GM21786 (cell line): ENCODE measurements at regions not wholly inside any gene's neighbourhood (a gene's known extent, or its start where the extent isn't known, plus 50 kb on each side); places are given as distances from the start of the nearest gene placed in this dataset.
"Not testable (repeated sequence)": the region's sequence is repeated elsewhere in the genome, so short reads cannot be mapped to it uniquely, and the experiment has no call there.

ENCODE experiments used
- ATAC-seq: cut with Tn5 transposase; IDR thresholded peaks from one replicate; pipeline ENCODE4 v1.9.1; 2021; ENCODE audit not compliant: unreplicated experiment

DNA sequence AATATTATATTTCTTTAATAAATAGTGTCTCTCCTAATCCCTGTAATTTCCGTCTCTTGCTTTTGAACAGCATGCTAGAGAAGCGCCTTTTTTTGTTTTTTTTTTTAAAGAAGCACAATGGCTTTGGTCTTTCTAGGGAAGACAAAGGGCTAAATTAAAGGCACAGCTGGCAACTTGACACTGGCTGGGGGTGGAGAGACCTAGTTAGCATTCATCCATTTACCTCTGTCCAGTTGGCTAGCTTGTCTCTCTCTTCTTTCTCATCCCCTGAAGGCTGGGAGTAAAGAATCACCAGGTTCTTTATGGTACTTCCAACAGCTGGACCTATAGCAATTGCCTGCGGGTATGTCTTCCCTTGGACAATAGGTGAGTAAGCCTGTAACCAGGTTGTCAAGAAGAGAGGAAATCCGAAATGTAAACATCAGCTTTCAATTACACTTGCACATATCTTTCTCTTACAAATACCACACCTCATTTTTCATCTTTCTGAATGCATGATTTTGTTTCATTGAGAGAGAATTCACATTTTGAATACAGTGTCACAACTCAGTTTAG is 178.4 kb upstream of the GPR101 start:
- no peak for ATAC-seq

GRCh38 chrX:137198040-137198439 is 164.2 kb upstream of the GPR101 start:
- ATAC-seq = no peak

DNA sequence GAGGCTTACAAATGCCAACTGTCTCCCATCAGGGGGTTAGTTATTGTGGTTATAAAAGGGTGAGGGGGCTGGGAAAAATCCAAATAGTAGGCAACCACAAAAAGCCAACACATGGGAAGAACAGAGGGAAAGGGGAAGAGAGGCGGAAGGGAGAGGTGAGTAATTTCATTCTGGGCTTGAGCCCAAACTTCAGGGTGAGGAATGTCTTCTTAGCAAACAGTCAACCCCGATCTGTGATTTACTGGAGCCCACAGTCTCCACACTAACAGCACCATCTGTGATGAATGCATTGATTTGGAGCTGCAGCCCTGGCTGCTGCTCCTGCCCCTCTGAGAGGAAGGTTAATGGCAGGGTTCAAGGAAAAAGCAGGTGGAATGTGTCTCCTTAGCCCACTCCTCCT is 162.2 kb upstream of the GPR101 start:
- ATAC-seq = no peak

- no peak for ATAC-seq
Observed at GRCh38 chrX:137195296-137195695, 161.5 kb upstream of the GPR101 start.

- ATAC-seq = peak; percentile 60
Observed at GRCh38 chrX:137194164-137194563, 160.4 kb upstream of the GPR101 start.

DNA sequence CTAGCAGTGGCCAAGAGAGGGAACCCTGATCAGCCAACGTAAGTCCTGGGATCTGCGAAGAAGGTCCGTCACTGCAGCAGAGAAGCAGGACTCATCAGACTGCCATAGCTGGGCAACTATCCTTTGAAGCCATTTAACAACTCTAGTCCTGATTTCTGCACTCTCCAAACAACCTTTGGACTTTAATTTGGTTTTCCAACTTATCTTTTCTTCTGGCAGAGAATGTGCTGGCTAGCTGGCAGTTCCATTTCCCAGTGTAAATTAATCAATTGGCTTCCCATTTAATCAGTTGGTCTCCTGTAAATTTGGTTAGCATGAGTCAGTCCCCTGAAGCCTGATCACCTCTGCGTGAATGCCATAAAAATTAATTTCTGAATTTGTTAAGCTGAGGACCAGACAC is 153.7 kb upstream of the GPR101 start:
- ATAC-seq = no peak

DNA sequence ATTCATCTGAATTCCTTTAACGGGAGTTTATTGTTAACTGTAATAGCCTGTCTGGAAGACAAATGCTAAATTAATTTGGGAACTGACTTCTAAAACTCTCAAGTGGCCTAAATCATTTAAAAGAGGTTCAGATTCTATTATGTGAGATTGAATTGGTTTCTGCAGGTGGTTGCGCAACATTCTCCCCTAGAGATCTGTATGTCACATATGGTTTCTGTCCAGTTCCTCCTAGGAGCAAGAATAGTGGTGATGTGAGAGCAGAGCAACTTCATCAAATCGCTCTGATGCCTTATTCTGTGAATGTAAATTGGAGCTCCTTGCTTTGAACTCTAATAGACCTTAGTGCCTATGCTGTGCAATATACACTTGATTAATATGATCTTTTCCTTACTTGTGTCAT is 144.6 kb upstream of the GPR101 start:
- no peak for ATAC-seq

- no peak for ATAC-seq
Observed at GRCh38 chrX:137172317-137172948, 138.6 kb upstream of the GPR101 start.

DNA sequence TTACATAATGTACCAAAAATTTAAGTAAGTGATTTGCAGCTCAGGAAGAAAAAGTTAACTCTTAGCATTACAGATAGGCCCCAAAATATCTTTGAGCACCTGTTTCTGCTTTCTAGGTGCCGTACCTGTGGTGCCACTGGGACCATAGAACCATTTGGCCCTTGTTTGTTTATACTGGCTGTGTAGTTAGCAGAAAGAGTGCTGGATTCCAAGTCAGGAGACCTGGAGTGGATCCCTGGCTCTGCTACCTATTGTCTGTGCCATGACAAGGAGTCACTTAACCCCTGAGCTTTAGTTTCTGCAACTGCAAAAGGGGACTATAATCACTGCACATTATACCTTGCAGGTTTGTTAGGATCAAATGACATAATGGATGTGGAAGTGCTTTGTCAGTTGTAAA is 137.8 kb upstream of the GPR101 start:
- ATAC-seq = no peak

GRCh38 chrX:137166591-137166990 is 132.8 kb upstream of the GPR101 start:
- no peak for ATAC-seq

GRCh38 chrX:137164329-137164728 is 130.5 kb upstream of the GPR101 start:
- ATAC-seq = no peak

- ATAC-seq = no peak
Observed at GRCh38 chrX:137151403-137151802, 117.6 kb upstream of the GPR101 start.

GRCh38 chrX:137143864-137144263 is 110.1 kb upstream of the GPR101 start:
- ATAC-seq = no peak

DNA sequence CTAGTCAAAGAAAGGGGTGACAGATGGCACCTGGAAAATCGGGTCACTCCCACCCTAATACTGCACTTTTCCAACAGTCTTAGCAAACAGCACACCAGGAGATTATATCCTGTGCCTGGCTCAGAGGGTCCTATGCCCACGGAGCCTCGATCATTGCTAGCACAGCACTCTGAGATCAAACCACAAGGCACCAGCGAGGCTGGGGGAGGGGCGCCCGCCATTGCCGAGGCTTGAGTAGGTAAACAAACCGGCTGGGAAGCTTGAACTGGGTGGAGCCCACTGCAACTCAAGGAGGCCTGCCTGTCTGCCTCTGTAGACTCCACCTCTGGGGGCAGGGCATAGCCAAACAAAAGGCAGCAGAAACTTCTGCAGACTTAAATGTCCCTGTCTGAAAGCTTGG is 88.9 kb upstream of the GPR101 start:
- not testable (repeated sequence) for ATAC-seq

DNA sequence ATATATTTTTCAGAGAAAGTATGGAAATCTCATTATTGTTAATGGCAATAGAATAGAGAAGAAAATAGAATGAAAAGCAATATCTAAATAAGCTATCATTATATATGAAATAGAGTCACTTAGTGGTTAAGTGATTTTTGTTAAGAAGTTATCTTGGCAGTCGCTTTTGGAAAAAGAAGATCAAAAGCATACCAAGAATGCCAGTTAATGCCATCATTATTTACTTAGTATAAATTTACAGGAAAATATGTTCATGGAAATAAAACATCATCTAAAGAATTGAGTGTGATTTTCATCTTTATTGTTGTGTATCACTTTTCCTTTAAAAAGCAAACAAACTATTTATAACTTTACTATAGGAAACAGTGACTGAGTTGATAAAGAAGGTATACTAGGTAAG is 85.3 kb upstream of the GPR101 start:
- no peak for ATAC-seq

- ATAC-seq = no peak
Observed at GRCh38 chrX:137118536-137118935, 84.7 kb upstream of the GPR101 start.

DNA sequence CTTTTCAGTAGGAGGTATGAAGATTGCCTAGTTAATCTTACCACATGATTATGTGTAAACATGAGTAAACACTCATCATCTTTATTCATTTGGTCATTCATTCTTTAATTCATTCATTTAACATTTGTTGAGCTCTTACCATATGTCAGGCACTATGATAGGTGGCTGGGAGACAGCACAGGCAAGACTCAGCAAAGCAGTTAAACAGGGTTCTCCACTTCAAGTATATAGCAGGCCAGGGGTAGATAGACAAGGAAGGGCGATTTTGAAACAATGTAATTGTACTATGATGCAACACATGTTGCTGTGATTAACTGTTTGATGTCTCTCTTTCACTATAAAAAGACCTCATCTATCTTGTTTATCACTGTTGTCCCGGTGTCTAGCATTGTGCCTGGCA is 84.3 kb upstream of the GPR101 start:
- ATAC-seq = no peak

- not testable (repeated sequence) for ATAC-seq
Observed at GRCh38 chrX:137107877-137108276, 74.1 kb upstream of the GPR101 start.

GRCh38 chrX:137101273-137101990 is 67.6 kb upstream of the GPR101 start:
- no peak for ATAC-seq
